IPS DF 6.9 (cell line): ENCODE measurements at regions not wholly inside any gene's neighbourhood (a gene's known extent, or its start where the extent isn't known, plus 50 kb on each side); places are given as distances from the start of the nearest gene placed in this dataset.

Source experiments
- DNase-seq: peaks from one replicate; pipeline ENCODE4 v3.0.0-alpha.2; 2013; ENCODE audit warnings: low read depth, low spot score
- H3K27ac ChIP-seq: one replicate; pipeline ENCODE4 v1.5.1; 2013; ENCODE audit warnings: low read length, control low read depth
- H3K27me3 ChIP-seq: 2 replicates; pipeline ENCODE4 v1.6.1; 2013; ENCODE audit warnings: mild to moderate bottlenecking, low read length; ENCODE audit not compliant: control insufficient read depth, insufficient read depth
- H3K36me3 ChIP-seq: 2 replicates; pipeline ENCODE4 v1.6.1; 2013; ENCODE audit warnings: low read length; ENCODE audit not compliant: control insufficient read depth, insufficient read depth
- H3K4me1 ChIP-seq: 2 replicates; pipeline ENCODE4 v1.6.1; 2013; ENCODE audit warnings: low read length; ENCODE audit not compliant: control insufficient read depth, insufficient read depth
- H3K4me3 ChIP-seq: 2 replicates; pipeline ENCODE4 v1.5.1; 2013; ENCODE audit warnings: mild to moderate bottlenecking, low read length
- H3K9me3 ChIP-seq: 2 replicates; pipeline ENCODE4 v1.6.1; 2013; ENCODE audit warnings: low read length, inconsistent platforms; ENCODE audit not compliant: control insufficient read depth, insufficient read depth
- WGBS: extraction: QIAGEN DNeasy Blood & Tissue Kit; methylation state at CpG from one replicate; pipeline ENCODE4 v1.1.7; 2013; ENCODE audit warnings: mixed read lengths, missing lambda C conversion rate; ENCODE audit not compliant: insufficient read length, insufficient coverage; 5-methylcytosine and 5-hydroxymethylcytosine counted together

GRCh38 chr7:138286846-138287245, 173.2 kb upstream of the TRIM24 start:
- no peaks in the 10 kb centered on the region for H3K4me1 ChIP-seq

GRCh38 chr7:138287549-138287948, 172.5 kb upstream of the TRIM24 start:
- H3K9me3 ChIP-seq = no peaks in the 10 kb centered on the region; the same call in 1 of the 2 replicates
- no peaks in the 10 kb centered on the region for H3K27me3 ChIP-seq
- no CpG with 5 or more reads among the region's 2 CpGs for WGBS
- H3K36me3 ChIP-seq = no peaks in the 10 kb centered on the region
- no peaks in the 10 kb centered on the region for H3K4me1 ChIP-seq
- H3K4me3 ChIP-seq = no peak overlapping the region
- no peak for DNase-seq
- H3K27ac ChIP-seq = no peak overlapping the region

More at GRCh38 chr7:138286846-138287245, 173.2 kb upstream of the TRIM24 start:
- no peaks in the 10 kb centered on the region for H3K27me3 ChIP-seq
- H3K36me3 ChIP-seq = no peaks in the 10 kb centered on the region
- no CpG with 5 or more reads among the region's 3 CpGs for WGBS
- no peak overlapping the region for H3K27ac ChIP-seq
- H3K4me3 ChIP-seq = no peak overlapping the region
- DNase-seq = no peak
- H3K9me3 ChIP-seq = no peaks in the 10 kb centered on the region; the same call in 1 of the 2 replicates

- H3K36me3 ChIP-seq = no peaks in the 10 kb centered on the region
- no peak overlapping the region for H3K4me3 ChIP-seq
- no peaks in the 10 kb centered on the region for H3K27me3 ChIP-seq
- H3K9me3 ChIP-seq = no peaks in the 10 kb centered on the region; the same call in 1 of the 2 replicates
- DNase-seq = no peak
- H3K4me1 ChIP-seq = no peaks in the 10 kb centered on the region
- H3K27ac ChIP-seq = no peak overlapping the region
These were observed 171.0 kb upstream of the TRIM24 start for GRCh38 chr7:138289082-138289481.

- DNase-seq = no peak
- no peak overlapping the region for H3K27ac ChIP-seq
- no peaks in the 10 kb centered on the region for H3K36me3 ChIP-seq
- no peaks in the 10 kb centered on the region for H3K27me3 ChIP-seq
- H3K4me1 ChIP-seq = no peaks in the 10 kb centered on the region
- no peak overlapping the region for H3K4me3 ChIP-seq
- no CpG with 5 or more reads among the region's 2 CpGs for WGBS
- no peaks in the 10 kb centered on the region; the same call in 1 of the 2 replicates for H3K9me3 ChIP-seq
These were observed 170.2 kb upstream of the TRIM24 start for GRCh38 chr7:138289864-138290263.

GRCh38 chr7:138292951-138293350, 167.1 kb upstream of the TRIM24 start:
- Histone ChIP-seq H3K4me1 (no peaks in the 10 kb centered on the region), H3K36me3 (no peaks in the 10 kb centered on the region), H3K27me3 (no peaks in the 10 kb centered on the region), H3K27ac (no peak overlapping the region), H3K9me3 (no peaks in the 10 kb centered on the region; the same call in 1 of the 2 replicates), H3K4me3 (no peak overlapping the region)
- WGBS = no CpG with 5 or more reads among the region's 3 CpGs
- DNase-seq = no peak

GRCh38 chr7:138295049-138295637, 164.9 kb upstream of the TRIM24 start:
- H3K9me3 ChIP-seq = no peaks in the 10 kb centered on the region; the same call in 1 of the 2 replicates
- DNase-seq = no peak
- H3K27me3 ChIP-seq = no peaks in the 10 kb centered on the region
- no peak overlapping the region for H3K4me3 ChIP-seq
- no peaks in the 10 kb centered on the region for H3K4me1 ChIP-seq
- no CpG with 5 or more reads among the region's 3 CpGs for WGBS
- no peaks in the 10 kb centered on the region for H3K36me3 ChIP-seq
- no peak overlapping the region for H3K27ac ChIP-seq

- H3K4me3 ChIP-seq = no peak overlapping the region
- H3K9me3 ChIP-seq = no peaks in the 10 kb centered on the region
- no peaks in the 10 kb centered on the region for H3K27me3 ChIP-seq
- no peak overlapping the region for H3K27ac ChIP-seq
- H3K36me3 ChIP-seq = no peaks in the 10 kb centered on the region
- WGBS = no CpG with 5 or more reads among the region's 3 CpGs
- H3K4me1 ChIP-seq = no peaks in the 10 kb centered on the region
- DNase-seq = no peak
These were observed 162.5 kb upstream of the TRIM24 start for GRCh38 chr7:138297526-138297925.

- no peak overlapping the region for H3K4me3 ChIP-seq
- H3K27me3 ChIP-seq = no peaks in the 10 kb centered on the region
- no peaks in the 10 kb centered on the region for H3K4me1 ChIP-seq
- no peaks in the 10 kb centered on the region for H3K9me3 ChIP-seq
- no peak for DNase-seq
- H3K27ac ChIP-seq = no peak overlapping the region
- WGBS = no CpG with 5 or more reads among the region's 3 CpGs
- no peaks in the 10 kb centered on the region for H3K36me3 ChIP-seq
These were observed 161.0 kb upstream of the TRIM24 start for GRCh38 chr7:138299066-138299465.

GRCh38 chr7:138303230-138304070, 156.6 kb upstream of the TRIM24 start:
- H3K27ac ChIP-seq = no peak overlapping the region
- H3K27me3 ChIP-seq = no peaks in the 10 kb centered on the region
- no peaks in the 10 kb centered on the region for H3K4me1 ChIP-seq
- H3K4me3 ChIP-seq = no peak overlapping the region
- no CpG with 5 or more reads among the region's 6 CpGs for WGBS
- no peak for DNase-seq
- no peaks in the 10 kb centered on the region for H3K9me3 ChIP-seq
- H3K36me3 ChIP-seq = no peaks in the 10 kb centered on the region

GRCh38 chr7:138304071-138304320, 156.1 kb upstream of the TRIM24 start:
- no peaks in the 10 kb centered on the region for H3K4me1 ChIP-seq
- WGBS = no CpG with 5 or more reads among the region's 1 CpG
- no peaks in the 10 kb centered on the region for H3K36me3 ChIP-seq
- DNase-seq = no peak
- no peak overlapping the region for H3K4me3 ChIP-seq
- no peak overlapping the region for H3K27ac ChIP-seq
- no peaks in the 10 kb centered on the region for H3K27me3 ChIP-seq
- H3K9me3 ChIP-seq = no peaks in the 10 kb centered on the region

GRCh38 chr7:138307633-138308032, 152.4 kb upstream of the TRIM24 start:
- WGBS = no CpG with 5 or more reads among the region's 3 CpGs
- Histone ChIP-seq H3K4me1 (no peaks in the 10 kb centered on the region), H3K27me3 (no peaks in the 10 kb centered on the region), H3K36me3 (no peaks in the 10 kb centered on the region), H3K4me3 (no peak overlapping the region), H3K9me3 (no peaks in the 10 kb centered on the region), H3K27ac (no peak overlapping the region)
- no peak for DNase-seq
